Testis (tissue), 2 donors: ENCODE measurements at regions not wholly inside any gene's neighbourhood (a gene's known extent, or its start where the extent isn't known, plus 50 kb on each side); places are given as distances from the start of the nearest gene placed in this dataset.

Experiments used
- CTCF ChIP-seq, 3 experiments: fragments of 450-650 bp in 2 of 3; fragments of 200-600 bp in 1 of 3; sonication (generic) in 1 of 3; IDR thresholded peaks; one replicate each; pipeline ENCODE4 v1.5.1; 2016 to 2019; ENCODE audit warnings: antibody characterized with exemption in 3 of 3, mild to moderate bottlenecking in 2 of 3, moderate library complexity in 1 of 3
- POLR2A ChIP-seq: fragments of 450-650 bp; IDR thresholded peaks from one replicate; pipeline ENCODE4 v1.6.1; 2017; ENCODE audit warnings: antibody characterized with exemption, mild to moderate bottlenecking, moderate library complexity

GRCh38 chr12:19614601-19615383 lies 175.5 kb downstream of the AEBP2 start:
- TF ChIP-seq CTCF (IDR thresholded peaks at IDR 0.05): no peak
- no peak for TF ChIP-seq POLR2A
